ENCODE measurements at regions not wholly inside any gene's neighbourhood (a gene's known extent, or its start where the extent isn't known, plus 50 kb on each side); places are given as distances from the start of the nearest gene placed in this dataset.

DNA sequence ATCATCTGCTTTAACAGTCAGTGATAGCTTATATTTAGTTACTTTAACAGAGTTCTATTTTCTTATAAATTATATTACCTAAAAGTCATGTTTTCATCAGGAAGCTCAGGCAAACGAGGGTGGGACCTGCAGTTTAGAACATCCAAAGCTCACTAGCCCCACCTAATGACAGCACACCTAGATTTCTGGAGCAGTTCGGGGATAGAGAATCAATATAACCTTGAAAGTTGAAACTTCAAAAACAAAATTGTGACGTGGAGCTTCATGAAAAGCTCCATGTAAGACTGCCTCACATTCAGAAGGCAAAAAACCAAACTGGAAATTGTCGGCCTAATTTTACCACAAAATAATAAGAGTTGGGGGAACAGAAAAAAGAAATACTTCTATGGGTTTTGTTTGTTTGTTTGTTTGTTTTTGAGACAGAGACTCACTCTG lies 185.9 kb upstream of the CCDC150 start:
- no peak for TF ChIP-seq EZH2phosphoT487 (IDR thresholded peaks at IDR 0.05)
- TF ChIP-seq, protein P1, sequence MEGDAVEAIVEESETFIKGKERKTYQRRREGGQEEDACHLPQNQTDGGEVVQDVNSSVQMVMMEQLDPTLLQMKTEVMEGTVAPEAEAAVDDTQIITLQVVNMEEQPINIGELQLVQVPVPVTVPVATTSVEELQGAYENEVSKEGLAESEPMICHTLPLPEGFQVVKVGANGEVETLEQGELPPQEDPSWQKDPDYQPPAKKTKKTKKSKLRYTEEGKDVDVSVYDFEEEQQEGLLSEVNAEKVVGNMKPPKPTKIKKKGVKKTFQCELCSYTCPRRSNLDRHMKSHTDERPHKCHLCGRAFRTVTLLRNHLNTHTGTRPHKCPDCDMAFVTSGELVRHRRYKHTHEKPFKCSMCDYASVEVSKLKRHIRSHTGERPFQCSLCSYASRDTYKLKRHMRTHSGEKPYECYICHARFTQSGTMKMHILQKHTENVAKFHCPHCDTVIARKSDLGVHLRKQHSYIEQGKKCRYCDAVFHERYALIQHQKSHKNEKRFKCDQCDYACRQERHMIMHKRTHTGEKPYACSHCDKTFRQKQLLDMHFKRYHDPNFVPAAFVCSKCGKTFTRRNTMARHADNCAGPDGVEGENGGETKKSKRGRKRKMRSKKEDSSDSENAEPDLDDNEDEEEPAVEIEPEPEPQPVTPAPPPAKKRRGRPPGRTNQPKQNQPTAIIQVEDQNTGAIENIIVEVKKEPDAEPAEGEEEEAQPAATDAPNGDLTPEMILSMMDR (IDR thresholded peaks at IDR 0.05), result peak; percentile 71
- TF ChIP-seq EZH2 (IDR thresholded peaks at IDR 0.05), result no peak
- Histone ChIP-seq H3K79me2 (ENCODE audit: low read depth) (no peaks in the 10 kb centered on the region), H2AFZ (replicated peaks) (no peak overlapping the region), H3K27me3 (no peaks in the 10 kb centered on the region), H3K9me3 (ENCODE audit: low read depth) (no peaks in the 10 kb centered on the region), H3K36me3 (no peaks in the 10 kb centered on the region), H3K27ac (no peak overlapping the region), H3K4me1 (peaks cover 6% of the 10 kb centered on the region), H3K4me2 (no peak overlapping the region), H3K4me3 (no peak overlapping the region), H3K9ac (no peak overlapping the region), H3F3A (ENCODE audit: low read depth) (no peaks in the 10 kb centered on the region), H4K20me1 (ENCODE audit: low read depth) (no peaks in the 10 kb centered on the region)
- Mint-ChIP-seq H3K4me1 (no peaks in the 10 kb centered on the region), H3K36me3 (no peaks in the 10 kb centered on the region), H3K27me3 (ENCODE audit: insufficient read depth, low read depth) (no peaks in the 10 kb centered on the region), H3K27ac (no peak overlapping the region), H3K9me3 (no peaks in the 10 kb centered on the region), H3K4me3 (no peak overlapping the region)
- DNase-seq (ENCODE audit: low spot score), result peak; percentile 63

DNA sequence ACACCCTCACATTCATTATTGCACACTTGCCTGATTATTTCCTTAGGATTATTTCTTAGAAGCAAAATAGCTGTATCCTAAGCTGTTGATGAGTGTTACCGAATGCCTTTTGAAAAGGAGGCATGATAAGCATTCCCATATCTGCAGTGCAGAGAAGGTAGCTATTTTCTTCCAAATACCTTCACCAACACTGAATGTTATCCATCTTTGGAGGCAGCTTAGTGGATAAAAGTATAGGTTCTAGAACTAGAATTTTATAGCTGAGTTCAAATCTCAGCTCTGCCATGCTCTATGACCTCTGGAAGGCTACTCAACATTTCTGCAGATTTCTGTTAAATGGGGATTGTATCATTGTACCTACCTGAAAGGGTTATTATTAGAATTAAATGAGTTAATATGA lies 185.0 kb upstream of the CCDC150 start:
- Mint-ChIP-seq H3K27ac (no peak overlapping the region), H3K27me3 (ENCODE audit: insufficient read depth, low read depth) (no peaks in the 10 kb centered on the region), H3K4me1 (no peaks in the 10 kb centered on the region), H3K4me3 (no peak overlapping the region), H3K9me3 (no peaks in the 10 kb centered on the region), H3K36me3 (no peaks in the 10 kb centered on the region)
- DNase-seq (ENCODE audit: low spot score), result no peak
- H3K9ac ChIP-seq, result no peak overlapping the region
- no peak overlapping the region for H3K4me3 ChIP-seq
- H3K4me2 ChIP-seq, result no peak overlapping the region
- H3K36me3 ChIP-seq, result no peaks in the 10 kb centered on the region
- peaks cover 6% of the 10 kb centered on the region for H3K4me1 ChIP-seq
- H3K27me3 ChIP-seq, result no peaks in the 10 kb centered on the region
- no peaks in the 10 kb centered on the region for H3K79me2 ChIP-seq (ENCODE audit: low read depth)
- no peaks in the 10 kb centered on the region for H3F3A ChIP-seq (ENCODE audit: low read depth)
- H2AFZ ChIP-seq (replicated peaks), result no peak overlapping the region
- no peaks in the 10 kb centered on the region for H3K9me3 ChIP-seq (ENCODE audit: low read depth)
- no peak overlapping the region for H3K27ac ChIP-seq
- TF ChIP-seq EZH2phosphoT487 (IDR thresholded peaks at IDR 0.05), result no peak
- no peak for TF ChIP-seq EZH2 (IDR thresholded peaks at IDR 0.05)
- TF ChIP-seq, protein P1 (IDR thresholded peaks at IDR 0.05), result no peak
- H4K20me1 ChIP-seq (ENCODE audit: low read depth), result no peaks in the 10 kb centered on the region

DNA sequence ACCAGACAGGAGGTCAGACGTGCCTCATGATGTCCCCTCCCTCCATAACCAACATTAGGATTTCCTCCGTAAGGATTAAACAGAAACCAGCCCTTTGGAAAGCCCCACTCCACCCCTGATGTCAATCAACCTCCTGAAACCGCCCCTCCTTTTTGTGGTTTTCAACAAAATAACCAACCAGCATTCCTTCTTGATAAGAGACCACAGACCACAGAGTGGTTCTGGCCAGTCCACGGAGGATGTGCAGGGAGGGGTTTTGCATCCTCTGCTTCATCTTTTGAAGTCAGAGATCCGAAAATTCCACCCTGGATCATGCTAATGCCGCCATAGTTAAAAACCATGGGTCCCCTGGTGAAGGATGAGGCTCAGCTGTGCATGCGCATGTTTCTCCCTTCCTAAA lies 180.0 kb upstream of the CCDC150 start:
- Histone ChIP-seq H3K27ac (no peak overlapping the region), H3K79me2 (ENCODE audit: low read depth) (no peaks in the 10 kb centered on the region), H3K9ac (no peak overlapping the region), H3F3A (ENCODE audit: low read depth) (no peaks in the 10 kb centered on the region), H4K20me1 (ENCODE audit: low read depth) (no peaks in the 10 kb centered on the region), H3K4me2 (no peak overlapping the region), H2AFZ (replicated peaks) (no peak overlapping the region), H3K36me3 (no peaks in the 10 kb centered on the region), H3K9me3 (ENCODE audit: low read depth) (no peaks in the 10 kb centered on the region), H3K27me3 (no peaks in the 10 kb centered on the region), H3K4me1 (peaks cover 4% of the 10 kb centered on the region), H3K4me3 (no peak overlapping the region)
- Mint-ChIP-seq H3K36me3 (no peaks in the 10 kb centered on the region), H3K9me3 (peaks cover 8% of the 10 kb centered on the region), H3K4me1 (no peaks in the 10 kb centered on the region), H3K4me3 (no peak overlapping the region), H3K27me3 (ENCODE audit: insufficient read depth, low read depth) (no peaks in the 10 kb centered on the region), H3K27ac (no peak overlapping the region)
- TF ChIP-seq, protein P1 (IDR thresholded peaks at IDR 0.05), result no peak
- no peak for TF ChIP-seq EZH2 (IDR thresholded peaks at IDR 0.05)
- no peak for TF ChIP-seq EZH2phosphoT487 (IDR thresholded peaks at IDR 0.05)
- DNase-seq (ENCODE audit: low spot score), result no peak
